ENCODE measurements at regions not wholly inside any gene's neighbourhood (a gene's known extent, or its start where the extent isn't known, plus 50 kb on each side); places are given as distances from the start of the nearest gene placed in this dataset.
"Not testable (repeated sequence)": the region's sequence is repeated elsewhere in the genome, so short reads cannot be mapped to it uniquely, and the experiment has no call there.

GRCh38 chr3:127082066-127082465 lies 99.2 kb downstream of the PLXNA1 start:
- DNase-seq (ENCODE audit: low spot score) (no peak), ATAC-seq (no peak)
- intact Hi-C loops (cut with DNase I): no loop called here

GRCh38 chr3:127083778-127084397 lies 101.0 kb downstream of the PLXNA1 start:
- DNase-seq (ENCODE audit: low spot score): no peak
- intact Hi-C loops (cut with DNase I): no loop called here
- no peak for ATAC-seq

GRCh38 chr3:127084401-127084990 lies 101.6 kb downstream of the PLXNA1 start:
- ATAC-seq: no peak
- intact Hi-C loops (cut with DNase I): no loop called here
- no peak for DNase-seq (ENCODE audit: low spot score)

GRCh38 chr3:127085576-127085975 lies 102.7 kb downstream of the PLXNA1 start:
- ATAC-seq (no peak), DNase-seq (ENCODE audit: low spot score) (no peak)
- intact Hi-C loops (cut with DNase I): no loop called here

- ATAC-seq; DNase-seq (ENCODE audit: low spot score); intact Hi-C loops (cut with DNase I): not testable (repeated sequence)
Measured at GRCh38 chr3:127086591-127086990, 103.7 kb downstream of the PLXNA1 start.

- ATAC-seq (no peak), DNase-seq (ENCODE audit: low spot score) (no peak)
- intact Hi-C loops (cut with DNase I): no loop called here
Measured at GRCh38 chr3:127087441-127087840, 104.5 kb downstream of the PLXNA1 start.

- peak; percentile 54 for ATAC-seq
- intact Hi-C loops (cut with DNase I): no loop called here
- DNase-seq (ENCODE audit: low spot score): no peak
Measured at GRCh38 chr3:127088511-127089351, 104.2 kb upstream of the PRR23E start.

- intact Hi-C loops (cut with DNase I): no loop called here
- ATAC-seq: peak; percentile 95
- no peak for DNase-seq (ENCODE audit: low spot score)
Measured at GRCh38 chr3:127089486-127090145, 103.3 kb upstream of the PRR23E start.

GRCh38 chr3:127090218-127091160 lies 102.4 kb upstream of the PRR23E start:
- ATAC-seq: no peak
- intact Hi-C loops (cut with DNase I): no loop called here

GRCh38 chr3:127091376-127091775 lies 101.6 kb upstream of the PRR23E start:
- intact Hi-C loops (cut with DNase I): no loop called here

More at GRCh38 chr3:127090218-127091160, 102.4 kb upstream of the PRR23E start:
- DNase-seq (ENCODE audit: low spot score): no peak

GRCh38 chr3:127092368-127092767 lies 100.6 kb upstream of the PRR23E start:
- DNase-seq (ENCODE audit: low spot score): no peak
- intact Hi-C loops (cut with DNase I): no loop called here
- ATAC-seq: no peak

More at GRCh38 chr3:127091376-127091775, 101.6 kb upstream of the PRR23E start:
- ATAC-seq: no peak
- DNase-seq (ENCODE audit: low spot score): no peak

- intact Hi-C loops (cut with DNase I): no loop called here
- no peak for DNase-seq (ENCODE audit: low spot score)
- ATAC-seq: no peak
Measured at GRCh38 chr3:127092776-127093175, 100.2 kb upstream of the PRR23E start.

- intact Hi-C loops (cut with DNase I): no loop called here
- DNase-seq (ENCODE audit: low spot score) (no peak), ATAC-seq (no peak)
Measured at GRCh38 chr3:127093312-127093711, 99.6 kb upstream of the PRR23E start.

GRCh38 chr3:127095774-127096173 lies 97.2 kb upstream of the PRR23E start:
- ATAC-seq (no peak), DNase-seq (ENCODE audit: low spot score) (peak; percentile 43)
- intact Hi-C loops (cut with DNase I): no loop called here

- intact Hi-C loops (cut with DNase I): no loop called here
- peak; percentile 25 for ATAC-seq
- DNase-seq (ENCODE audit: low spot score): peak; percentile 40
Measured at GRCh38 chr3:127096256-127097071, 96.5 kb upstream of the PRR23E start.

- no peak for DNase-seq (ENCODE audit: low spot score)
- intact Hi-C loops (cut with DNase I): no loop called here
Measured at GRCh38 chr3:127097072-127097405, 95.9 kb upstream of the PRR23E start.

GRCh38 chr3:127097481-127097880 lies 95.5 kb upstream of the PRR23E start:
- DNase-seq (ENCODE audit: low spot score) (peak; percentile 21), ATAC-seq (no peak)
- intact Hi-C loops (cut with DNase I): no loop called here

More at GRCh38 chr3:127097072-127097405, 95.9 kb upstream of the PRR23E start:
- ATAC-seq: no peak

GRCh38 chr3:127099982-127100381 lies 92.9 kb upstream of the PRR23E start:
- DNase-seq (ENCODE audit: low spot score) (no peak), ATAC-seq (no peak)
- intact Hi-C loops (cut with DNase I): no loop called here

All from sciatic nerve (tissue), 2 donors.